Thoracic aorta (tissue), 2 donors: ENCODE measurements at regions not wholly inside any gene's neighbourhood (a gene's known extent, or its start where the extent isn't known, plus 50 kb on each side); places are given as distances from the start of the nearest gene placed in this dataset.

Source experiments
- ATAC-seq: fragments of 150-250 bp; one replicate; pipeline ENCODE4 v1.8.0; 2017; ENCODE audit warnings: low read depth; ENCODE audit not compliant: insufficient number of reproducible peaks, low FRiP score
- DNase-seq: peaks from one replicate; pipeline ENCODE4 v3.0.0-alpha.2; 2020; ENCODE audit warnings: low spot score
- H3K27ac ChIP-seq, 2 donors: fragments of 200-600 bp; sonication (generic); 1 replicate in 1 of 2; 2 replicates in 1 of 2; pipeline ENCODE4 v1.5.1; 2016; ENCODE audit warnings: mild to moderate bottlenecking in 2 of 2, moderate library complexity in 2 of 2
- H3K27me3 ChIP-seq: fragments of 200-600 bp; sonication (generic); replicated peaks from 2 replicates; pipeline ENCODE4 v1.6.0; 2016; ENCODE audit warnings: mild to moderate bottlenecking; ENCODE audit not compliant: insufficient read depth
- H3K36me3 ChIP-seq: fragments of 200-600 bp; sonication (generic); one replicate; pipeline ENCODE4 v1.5.1; 2016
- H3K4me1 ChIP-seq, 2 donors: fragments of 200-600 bp; sonication (generic); 1 replicate in 1 of 2; 2 replicates in 1 of 2; pipeline versions ENCODE4 v1.5.1 to v1.6.0; 2016; ENCODE audit warnings: low read depth in 2 of 2, mild to moderate bottlenecking in 1 of 2; ENCODE audit not compliant: control insufficient read depth in 1 of 2
- H3K4me3 ChIP-seq: fragments of 200-600 bp; sonication (generic); 2 replicates; pipeline ENCODE4 v1.5.1; 2016; ENCODE audit warnings: mild to moderate bottlenecking
- H3K9me3 ChIP-seq: fragments of 200-600 bp; sonication (generic); 2 replicates; pipeline ENCODE4 v1.5.1; 2016
- TF ChIP-seq, protein P1 (sequence below): fragments of 200-600 bp; sonication (generic); IDR thresholded peaks from one replicate; pipeline ENCODE4 v1.5.1; 2019; ENCODE audit warnings: antibody characterized with exemption

DNA sequence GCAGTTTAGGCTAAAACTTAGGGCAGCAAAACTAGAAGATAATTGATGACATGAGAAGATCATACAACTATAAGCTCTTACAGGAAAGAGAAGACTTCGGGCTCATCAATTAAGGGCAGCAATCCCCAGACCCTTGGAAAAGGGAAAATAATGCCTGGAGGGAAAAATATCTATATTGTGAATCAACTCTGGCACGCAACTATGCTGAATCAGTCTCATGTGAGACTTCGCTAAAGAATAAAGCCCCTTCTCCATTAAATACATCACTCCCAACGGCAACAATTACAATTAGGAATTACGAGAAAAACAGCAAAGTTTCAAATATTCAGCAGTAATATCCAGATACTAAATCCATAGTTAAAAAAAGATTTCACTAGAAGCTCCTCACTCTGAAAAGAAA is 2016.8 kb upstream of the IGFBP7 start:
- no peaks in the 10 kb centered on the region for H3K27me3 ChIP-seq
- no peaks in the 10 kb centered on the region for H3K36me3 ChIP-seq
- TF ChIP-seq, protein P1, sequence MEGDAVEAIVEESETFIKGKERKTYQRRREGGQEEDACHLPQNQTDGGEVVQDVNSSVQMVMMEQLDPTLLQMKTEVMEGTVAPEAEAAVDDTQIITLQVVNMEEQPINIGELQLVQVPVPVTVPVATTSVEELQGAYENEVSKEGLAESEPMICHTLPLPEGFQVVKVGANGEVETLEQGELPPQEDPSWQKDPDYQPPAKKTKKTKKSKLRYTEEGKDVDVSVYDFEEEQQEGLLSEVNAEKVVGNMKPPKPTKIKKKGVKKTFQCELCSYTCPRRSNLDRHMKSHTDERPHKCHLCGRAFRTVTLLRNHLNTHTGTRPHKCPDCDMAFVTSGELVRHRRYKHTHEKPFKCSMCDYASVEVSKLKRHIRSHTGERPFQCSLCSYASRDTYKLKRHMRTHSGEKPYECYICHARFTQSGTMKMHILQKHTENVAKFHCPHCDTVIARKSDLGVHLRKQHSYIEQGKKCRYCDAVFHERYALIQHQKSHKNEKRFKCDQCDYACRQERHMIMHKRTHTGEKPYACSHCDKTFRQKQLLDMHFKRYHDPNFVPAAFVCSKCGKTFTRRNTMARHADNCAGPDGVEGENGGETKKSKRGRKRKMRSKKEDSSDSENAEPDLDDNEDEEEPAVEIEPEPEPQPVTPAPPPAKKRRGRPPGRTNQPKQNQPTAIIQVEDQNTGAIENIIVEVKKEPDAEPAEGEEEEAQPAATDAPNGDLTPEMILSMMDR = no peak
- H3K9me3 ChIP-seq = no peaks in the 10 kb centered on the region
- DNase-seq = no peak
- no peak overlapping the region for H3K4me3 ChIP-seq
- H3K27ac ChIP-seq = no peak overlapping the region
- no peaks in the 10 kb centered on the region for H3K4me1 ChIP-seq
- no peak for ATAC-seq

DNA sequence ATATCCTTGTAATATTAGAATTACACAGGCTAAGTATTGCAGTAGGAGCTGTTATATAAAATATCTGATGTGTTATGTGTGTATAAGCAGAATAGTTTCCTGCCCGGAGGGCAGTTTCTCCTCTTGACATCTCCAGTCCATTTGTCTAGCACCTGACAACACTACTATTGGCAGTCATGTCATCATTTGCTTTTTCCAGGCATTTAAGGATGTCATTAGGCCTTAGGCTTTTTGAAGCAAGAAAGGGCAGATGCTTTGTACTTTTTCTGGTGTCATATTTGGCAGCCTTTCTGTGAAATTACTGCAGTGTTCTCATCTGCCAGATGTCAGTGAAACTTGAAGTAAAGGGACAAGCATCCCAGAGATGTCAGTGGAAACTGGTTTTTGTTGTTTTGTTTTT is 2017.6 kb upstream of the IGFBP7 start:
- TF ChIP-seq, protein P1 = no peak
- Histone ChIP-seq H3K9me3 (no peaks in the 10 kb centered on the region), H3K4me3 (no peak overlapping the region), H3K27ac (no peak overlapping the region), H3K27me3 (no peaks in the 10 kb centered on the region), H3K36me3 (no peaks in the 10 kb centered on the region), H3K4me1 (no peaks in the 10 kb centered on the region)
- ATAC-seq (no peak), DNase-seq (no peak)

DNA sequence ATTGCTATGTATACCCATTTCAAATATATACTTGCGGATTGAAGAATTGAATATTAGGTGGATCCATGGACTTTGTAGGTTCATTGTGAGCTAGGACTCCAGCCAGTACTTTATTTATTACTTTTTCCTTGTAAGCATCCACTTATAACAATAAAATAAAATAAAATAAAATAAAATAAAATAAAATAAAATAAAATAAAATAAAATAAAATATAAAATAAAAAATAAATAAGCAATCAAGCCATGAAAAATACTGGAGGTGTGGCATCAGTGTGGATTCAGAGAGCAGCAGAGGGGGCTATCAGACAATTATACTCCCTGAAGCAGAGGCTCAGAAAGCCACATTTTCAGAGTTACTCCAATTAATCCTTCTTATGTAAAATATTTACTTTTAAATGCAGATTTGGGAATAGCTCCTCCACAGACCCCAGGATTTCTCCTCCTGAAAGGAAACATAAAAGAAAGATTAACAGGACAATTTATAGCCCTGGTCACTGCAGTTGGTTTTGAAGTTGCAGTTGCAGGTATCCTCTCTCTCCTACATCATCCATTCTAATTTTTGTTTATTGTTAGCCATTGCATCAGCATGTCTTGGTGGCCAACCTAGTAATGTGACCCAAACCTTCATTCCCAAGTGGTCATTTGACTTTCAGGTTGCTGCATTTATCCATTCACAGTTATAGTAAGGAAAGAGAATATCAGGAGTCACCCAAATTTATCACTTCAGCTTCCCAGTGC is 2025.2 kb upstream of the IGFBP7 start:
- no peak overlapping the region for H3K4me3 ChIP-seq
- H3K9me3 ChIP-seq = no peaks in the 10 kb centered on the region
- no peaks in the 10 kb centered on the region for H3K27me3 ChIP-seq
- DNase-seq (no peak), ATAC-seq (no peak)
- no peak overlapping the region for H3K27ac ChIP-seq
- TF ChIP-seq, protein P1 = no peak
- H3K4me1 ChIP-seq = no peaks in the 10 kb centered on the region
- no peaks in the 10 kb centered on the region for H3K36me3 ChIP-seq

DNA sequence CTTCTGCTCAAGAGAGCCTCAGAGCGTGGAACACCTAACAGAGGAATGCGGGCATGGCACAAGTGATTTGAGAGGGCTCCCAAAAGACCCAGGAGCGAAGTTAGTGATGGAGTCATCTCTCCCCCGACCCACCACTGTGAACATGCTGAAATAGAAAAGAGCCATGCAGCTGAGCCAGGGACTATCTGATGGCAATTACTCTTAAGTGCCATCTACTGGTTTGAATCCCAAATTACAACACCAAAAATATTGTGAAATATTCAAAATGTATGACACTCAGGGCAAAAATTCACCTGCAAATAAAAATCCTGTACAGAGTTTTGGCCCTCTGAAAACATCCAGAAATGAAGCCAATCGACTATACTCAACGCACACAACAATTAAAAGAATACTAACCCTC is 2038.9 kb upstream of the ADGRL3 start:
- Histone ChIP-seq H3K9me3 (no peaks in the 10 kb centered on the region), H3K4me1 (no peaks in the 10 kb centered on the region), H3K4me3 (no peak overlapping the region), H3K36me3 (no peaks in the 10 kb centered on the region), H3K27me3 (no peaks in the 10 kb centered on the region), H3K27ac (no peak overlapping the region)
- TF ChIP-seq, protein P1 = no peak
- ATAC-seq (no peak), DNase-seq (no peak)

DNA sequence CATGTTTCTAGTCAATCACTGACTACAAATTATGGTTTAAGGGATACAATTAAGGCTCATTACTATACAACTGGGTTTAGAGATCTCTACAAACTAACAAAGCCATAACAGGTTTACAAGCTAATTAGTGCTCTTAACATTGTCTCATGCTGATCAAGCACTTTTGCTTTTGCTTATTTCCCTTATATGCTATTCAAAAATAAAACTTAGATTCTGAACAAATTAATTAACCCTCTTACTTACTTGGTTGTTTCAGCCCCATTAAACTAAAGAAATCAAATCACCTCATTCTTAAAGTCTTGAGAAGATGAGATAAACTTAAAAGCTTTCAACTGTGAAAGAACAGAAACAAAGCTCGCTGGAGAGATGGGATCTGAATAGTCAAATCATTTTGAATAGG is 2024.5 kb upstream of the ADGRL3 start:
- DNase-seq (no peak), ATAC-seq (no peak)
- H3K4me3 ChIP-seq = no peak overlapping the region

More for the DNA sequence above, 2024.5 kb upstream of the ADGRL3 start:
- Histone ChIP-seq H3K9me3 (no peaks in the 10 kb centered on the region), H3K27ac (no peak overlapping the region), H3K27me3 (no peaks in the 10 kb centered on the region), H3K36me3 (no peaks in the 10 kb centered on the region), H3K4me1 (no peaks in the 10 kb centered on the region)
- TF ChIP-seq, protein P1 = no peak
